GM10266 (cell line): ENCODE measurements at regions not wholly inside any gene's neighbourhood (a gene's known extent, or its start where the extent isn't known, plus 50 kb on each side); places are given as distances from the start of the nearest gene placed in this dataset.

ENCODE experiments used
- DNase-seq: peaks from one replicate; pipeline ENCODE4 v3.0.0; 2012; ENCODE audit errors: extremely low spot score
- TF ChIP-seq, protein P1 (sequence below): IDR thresholded peaks from 2 replicates; pipeline ENCODE4 v1.5.1; 2012; ENCODE audit warnings: mild to moderate bottlenecking, low read depth; ENCODE audit not compliant: control insufficient read depth, insufficient read depth; ENCODE audit errors: missing control alignments

DNA sequence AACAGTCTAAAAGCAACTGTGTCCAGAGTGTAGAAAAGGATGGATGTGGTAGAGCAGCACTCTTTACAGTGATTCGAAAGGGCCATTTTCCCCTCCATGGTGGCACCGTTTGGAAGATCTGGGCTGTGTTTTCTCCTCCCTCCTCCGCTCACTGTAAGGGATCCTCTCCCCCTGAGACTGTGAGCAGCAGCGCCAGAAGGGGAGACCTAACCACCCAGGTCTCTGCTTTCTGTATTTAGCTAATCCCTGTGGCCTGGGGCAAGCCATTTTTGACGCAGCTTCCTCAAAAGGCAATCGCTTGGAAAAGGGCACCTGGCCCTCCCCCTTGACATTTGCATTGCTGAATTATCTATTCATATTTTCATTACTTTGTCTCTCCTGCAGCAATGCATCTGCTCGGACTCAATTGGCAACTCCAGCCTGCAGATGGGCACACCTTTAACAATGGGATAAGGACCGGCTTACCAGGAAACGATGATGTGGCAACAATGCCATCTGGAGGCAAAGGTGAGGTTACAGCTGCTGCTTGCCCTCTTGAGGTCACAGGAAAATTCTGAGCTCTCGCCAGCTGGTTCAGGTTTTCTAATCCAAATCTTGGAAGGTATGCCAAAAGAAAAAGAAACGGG lies 244.3 kb upstream of the WWC1 start:
- TF ChIP-seq, protein P1, sequence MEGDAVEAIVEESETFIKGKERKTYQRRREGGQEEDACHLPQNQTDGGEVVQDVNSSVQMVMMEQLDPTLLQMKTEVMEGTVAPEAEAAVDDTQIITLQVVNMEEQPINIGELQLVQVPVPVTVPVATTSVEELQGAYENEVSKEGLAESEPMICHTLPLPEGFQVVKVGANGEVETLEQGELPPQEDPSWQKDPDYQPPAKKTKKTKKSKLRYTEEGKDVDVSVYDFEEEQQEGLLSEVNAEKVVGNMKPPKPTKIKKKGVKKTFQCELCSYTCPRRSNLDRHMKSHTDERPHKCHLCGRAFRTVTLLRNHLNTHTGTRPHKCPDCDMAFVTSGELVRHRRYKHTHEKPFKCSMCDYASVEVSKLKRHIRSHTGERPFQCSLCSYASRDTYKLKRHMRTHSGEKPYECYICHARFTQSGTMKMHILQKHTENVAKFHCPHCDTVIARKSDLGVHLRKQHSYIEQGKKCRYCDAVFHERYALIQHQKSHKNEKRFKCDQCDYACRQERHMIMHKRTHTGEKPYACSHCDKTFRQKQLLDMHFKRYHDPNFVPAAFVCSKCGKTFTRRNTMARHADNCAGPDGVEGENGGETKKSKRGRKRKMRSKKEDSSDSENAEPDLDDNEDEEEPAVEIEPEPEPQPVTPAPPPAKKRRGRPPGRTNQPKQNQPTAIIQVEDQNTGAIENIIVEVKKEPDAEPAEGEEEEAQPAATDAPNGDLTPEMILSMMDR: peak; percentile 38
- peak; percentile 17 for DNase-seq

DNA sequence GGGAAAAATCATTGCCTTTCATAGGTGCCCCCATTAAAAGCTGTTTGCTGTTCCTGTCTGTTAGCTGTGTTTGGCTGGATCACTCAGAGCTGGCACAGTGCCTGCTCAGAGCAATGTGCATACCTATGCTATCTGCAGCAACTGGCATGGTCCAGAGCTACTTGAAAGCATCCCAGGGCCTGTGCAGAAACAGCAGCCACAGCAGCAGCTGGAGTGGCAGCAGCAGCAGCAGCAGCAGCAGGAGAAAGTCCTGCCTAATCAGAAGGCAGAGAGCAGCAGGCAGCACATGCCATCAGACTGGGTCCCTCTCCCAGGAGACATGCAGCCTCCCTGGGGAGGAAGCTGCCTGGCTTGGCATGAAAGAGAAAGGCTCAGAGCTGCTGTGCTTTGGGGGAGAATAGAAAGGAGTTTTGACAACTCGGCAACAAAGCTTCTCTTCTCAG lies 243.8 kb upstream of the WWC1 start:
- TF ChIP-seq, protein P1: no peak
- no peak for DNase-seq

DNA sequence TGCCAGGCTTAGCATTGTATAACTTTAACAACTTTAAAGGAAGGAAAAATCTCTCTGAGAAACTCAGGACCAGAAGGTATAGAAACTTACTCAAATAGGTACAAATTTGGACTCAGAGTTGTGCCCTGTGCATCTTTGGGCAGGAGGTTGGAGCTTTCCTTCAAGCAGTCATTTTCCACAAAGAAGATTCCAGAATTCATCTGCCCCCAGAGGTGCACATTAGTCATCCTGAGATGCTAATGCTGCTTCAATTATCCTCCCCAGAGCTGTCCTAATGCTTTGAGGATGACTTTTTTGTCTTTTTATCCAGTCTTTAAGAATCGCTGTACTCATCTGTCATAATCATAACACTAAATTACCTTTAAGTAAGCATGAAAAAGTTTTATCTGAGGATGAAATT lies 243.0 kb upstream of the WWC1 start:
- DNase-seq: no peak
- TF ChIP-seq, protein P1: no peak

DNA sequence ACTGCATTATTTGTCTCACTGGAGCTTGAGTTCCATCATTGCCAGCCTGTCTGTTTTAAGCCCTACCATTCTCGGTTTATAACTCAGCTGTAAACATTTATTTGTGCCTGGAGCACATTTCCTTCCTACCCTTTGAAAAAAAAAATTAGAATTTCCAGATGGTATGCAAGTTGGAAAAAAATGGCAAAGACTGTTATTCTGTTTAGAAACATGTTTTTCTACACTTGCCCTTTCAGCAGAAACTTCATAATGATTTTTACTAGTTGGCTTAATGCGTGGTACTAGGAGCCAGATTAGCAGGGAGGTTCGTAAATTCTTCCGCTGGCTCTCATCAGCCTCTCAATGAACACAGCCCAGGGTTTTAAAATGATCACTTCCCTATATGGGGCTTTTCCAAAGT lies 238.8 kb upstream of the WWC1 start:
- TF ChIP-seq, protein P1: no peak
- DNase-seq: no peak

DNA sequence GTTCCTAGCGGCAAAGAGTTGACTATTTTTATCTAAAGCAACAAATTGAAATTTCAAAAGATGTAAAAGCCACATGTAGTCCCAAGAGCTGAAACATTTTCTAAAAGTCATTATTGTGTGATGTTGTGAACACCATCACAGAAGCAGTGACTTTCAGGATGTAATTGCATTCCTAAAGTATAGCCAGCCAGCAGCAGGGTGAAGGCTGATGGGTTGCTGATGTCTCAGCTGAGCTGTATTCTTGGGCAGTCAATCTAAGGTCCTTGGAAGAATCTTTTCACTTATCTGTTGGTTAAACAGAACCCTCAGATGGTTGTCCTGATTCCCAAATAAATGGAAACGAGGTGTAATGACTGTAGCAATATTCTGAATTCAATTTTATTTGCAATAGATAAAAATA lies 237.4 kb upstream of the WWC1 start:
- no peak for DNase-seq
- TF ChIP-seq, protein P1: no peak

DNA sequence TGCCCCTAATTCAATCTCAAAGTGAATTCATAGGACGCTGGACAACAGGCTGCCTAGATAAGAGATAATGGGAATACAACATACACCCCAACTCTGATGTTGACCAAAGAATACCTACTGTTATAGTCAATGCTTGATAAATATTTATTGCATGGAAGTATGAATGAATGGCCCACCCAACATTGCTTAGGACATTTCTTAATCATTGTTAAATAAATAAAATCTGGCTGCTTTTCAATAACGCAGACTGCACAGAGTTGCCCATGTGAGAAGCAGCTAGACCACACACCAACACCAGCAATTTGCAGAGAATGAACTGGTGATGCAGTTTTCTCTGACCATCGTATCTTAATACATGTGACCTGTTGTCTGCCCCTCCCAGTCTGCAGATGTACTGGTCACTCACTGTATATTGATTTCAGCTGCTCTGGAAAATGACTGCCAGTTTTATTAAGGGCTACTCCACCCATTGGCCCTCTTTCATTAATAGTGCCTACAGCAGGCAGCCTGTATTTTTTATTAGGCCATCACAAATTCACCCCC lies 236.2 kb upstream of the WWC1 start:
- TF ChIP-seq, protein P1: no peak
- no peak for DNase-seq

DNA sequence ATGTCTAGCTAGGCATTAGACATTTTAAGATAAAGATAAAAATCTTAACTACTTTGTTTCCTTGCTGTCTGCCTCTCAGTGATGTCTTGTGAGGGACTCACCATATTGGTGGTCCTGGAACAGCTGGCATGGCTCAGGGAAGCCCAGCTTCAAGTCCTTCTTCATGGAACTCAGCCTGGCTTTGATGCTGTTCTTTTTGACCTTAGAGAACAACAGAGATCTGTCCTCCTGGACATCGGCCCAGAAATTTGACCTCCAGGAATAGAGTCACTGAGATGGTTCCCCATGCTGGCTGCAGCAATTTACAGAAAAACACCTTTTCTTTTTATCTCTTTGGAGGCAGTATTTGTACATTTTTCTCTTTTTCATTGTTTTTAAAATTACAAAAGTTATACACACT lies 235.5 kb upstream of the WWC1 start:
- no peak for DNase-seq
- TF ChIP-seq, protein P1: no peak
